ENCODE measurements at regions not wholly inside any gene's neighbourhood (a gene's known extent, or its start where the extent isn't known, plus 50 kb on each side); places are given as distances from the start of the nearest gene placed in this dataset.

DNA sequence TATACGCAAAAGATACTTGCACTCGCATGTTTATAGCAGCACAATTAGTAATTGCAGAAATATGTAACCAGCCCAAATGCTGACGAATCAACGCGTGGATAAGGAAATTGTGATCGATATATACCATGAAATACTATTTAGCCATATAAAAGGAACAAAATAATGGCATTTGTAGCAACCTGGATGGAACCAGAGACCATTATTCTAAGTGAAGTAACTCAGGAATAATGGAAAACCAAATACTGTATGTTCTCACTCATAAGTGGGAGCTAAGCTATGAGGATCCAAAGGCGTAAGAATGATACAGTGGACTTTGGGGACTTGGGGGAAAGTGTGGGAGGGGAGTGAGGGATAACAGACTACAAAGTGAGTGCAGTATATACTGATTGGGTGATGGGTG is 1008.0 kb upstream of the CRIM1 start:
- TF ChIP-seq CTCF (IDR thresholded peaks at IDR 0.05; ENCODE audit: poor library complexity, severe bottlenecking) (no peak), REST (IDR thresholded peaks at IDR 0.05; ENCODE audit: borderline replicate concordance) (no peak)
